GM23248 (cell line): ENCODE measurements at regions not wholly inside any gene's neighbourhood (a gene's known extent, or its start where the extent isn't known, plus 50 kb on each side); places are given as distances from the start of the nearest gene placed in this dataset.

Experiments
- DNase-seq: peaks from one replicate; pipeline ENCODE4 v3.0.0-alpha.2; 2015
- H2AFZ ChIP-seq: fragments of 200-600 bp; sonication (generic); 2 replicates; pipeline ENCODE4 v1.6.1; 2016; ENCODE audit warnings: antibody characterized with exemption
- H3F3A ChIP-seq: fragments of 200-600 bp; sonication (generic); 2 replicates; pipeline ENCODE4 v1.6.1; 2016; ENCODE audit warnings: mild to moderate bottlenecking, antibody characterized with exemption, mixed run types; ENCODE audit not compliant: insufficient read depth
- H3K27ac ChIP-seq: fragments of 200-600 bp; sonication (generic); 2 replicates; pipeline ENCODE4 v1.5.1; 2016; ENCODE audit warnings: mild to moderate bottlenecking
- H3K27me3 ChIP-seq: fragments of 200-600 bp; sonication (generic); replicated peaks from 2 replicates; pipeline ENCODE4 v1.6.1; 2016; ENCODE audit warnings: mild to moderate bottlenecking; ENCODE audit not compliant: insufficient read depth
- H3K36me3 ChIP-seq: fragments of 200-600 bp; sonication (generic); 2 replicates; pipeline ENCODE4 v1.6.1; 2016; ENCODE audit warnings: low read depth, mild to moderate bottlenecking
- H3K4me1 ChIP-seq: fragments of 200-600 bp; sonication (generic); 2 replicates; pipeline ENCODE4 v1.6.1; 2016; ENCODE audit warnings: mild to moderate bottlenecking; ENCODE audit not compliant: insufficient read depth
- H3K4me2 ChIP-seq: fragments of 200-600 bp; sonication (generic); one replicate; pipeline ENCODE4 v1.6.1; 2016; ENCODE audit warnings: mild to moderate bottlenecking; ENCODE audit not compliant: unreplicated experiment
- H3K4me3 ChIP-seq: fragments of 200-600 bp; sonication (generic); 2 replicates; pipeline ENCODE4 v1.5.1; 2016; ENCODE audit warnings: mild to moderate bottlenecking
- H3K79me2 ChIP-seq: fragments of 200-600 bp; sonication (generic); 2 replicates; pipeline ENCODE4 v1.6.1; 2016; ENCODE audit warnings: mild to moderate bottlenecking; ENCODE audit not compliant: insufficient read depth
- H3K9ac ChIP-seq: fragments of 200-600 bp; sonication (generic); 2 replicates; pipeline ENCODE4 v1.6.1; 2016; ENCODE audit warnings: mild to moderate bottlenecking
- H3K9me2 ChIP-seq: fragments of 200-600 bp; sonication (generic); 2 replicates; pipeline ENCODE4 v1.6.1; 2016; ENCODE audit warnings: mixed run types, mild to moderate bottlenecking, moderate library complexity; ENCODE audit not compliant: insufficient read depth
- H3K9me3 ChIP-seq: fragments of 200-600 bp; sonication (generic); one replicate; pipeline ENCODE4 v1.6.1; 2017; ENCODE audit warnings: low read depth
- H4K20me1 ChIP-seq: fragments of 200-600 bp; sonication (generic); 2 replicates; pipeline ENCODE4 v1.6.0; 2016; ENCODE audit not compliant: insufficient read depth
- EZH2 ChIP-seq: fragments of 200-600 bp; sonication (generic); IDR thresholded peaks from 2 replicates; pipeline ENCODE4 v1.6.1; 2018; ENCODE audit warnings: antibody characterized with exemption, mild to moderate bottlenecking; ENCODE audit not compliant: insufficient read depth, poor library complexity, severe bottlenecking
- EZH2phosphoT487 ChIP-seq: fragments of 200-600 bp; sonication (generic); IDR thresholded peaks from 2 replicates; pipeline ENCODE4 v1.6.1; 2018; ENCODE audit warnings: antibody characterized with exemption, moderate library complexity, mild to moderate bottlenecking, low read depth; ENCODE audit not compliant: insufficient read depth
- WGBS, 2 experiments: methylation state at CpG; one replicate each; pipeline ENCODE4 v1.1.6; 2015 to 2017; ENCODE audit warnings: low lambda C conversion rate in 2 of 2, low coverage in 1 of 2; ENCODE audit errors: missing lambda C conversion rate in 2 of 2; 5-methylcytosine and 5-hydroxymethylcytosine counted together
- in situ Hi-C: fragments of 300-500 bp; cut with MboI; formaldehyde crosslinking; loops from 2 replicates; pipeline ENCODE4 v1.15.0; 2020

DNA sequence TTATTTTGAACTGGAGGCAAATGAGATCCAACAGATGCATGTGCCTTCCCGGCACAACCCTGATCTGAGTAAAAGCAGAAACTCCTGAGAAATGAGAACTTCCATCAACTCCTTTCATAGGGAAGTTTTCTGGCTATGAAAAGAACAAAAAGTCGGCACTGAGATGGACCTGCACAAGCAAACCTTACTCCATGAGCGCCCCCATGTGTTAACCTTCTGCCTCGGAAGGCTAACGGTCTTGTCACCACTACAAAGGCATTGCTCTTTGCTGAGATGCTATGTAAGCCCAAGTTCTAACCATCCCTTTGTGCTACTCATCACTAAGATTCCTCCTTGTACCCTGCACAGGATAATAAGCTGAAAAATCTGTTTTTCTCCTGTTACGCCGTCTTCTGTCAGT, 57.3 kb upstream of the SULT1C3 start:
- H3K9me2 ChIP-seq = no peaks in the 10 kb centered on the region
- no peaks in the 10 kb centered on the region for H4K20me1 ChIP-seq
- in situ Hi-C loops = no loop called here
- peaks cover 6% of the 10 kb centered on the region; the same call in 1 of the 2 replicates for H3K27me3 ChIP-seq
- H3K9ac ChIP-seq = no peak overlapping the region
- no peak overlapping the region for H3K4me2 ChIP-seq
- H3K4me1 ChIP-seq = no peaks in the 10 kb centered on the region
- H3K79me2 ChIP-seq = no peaks in the 10 kb centered on the region
- no peak overlapping the region for H3K27ac ChIP-seq
- no peaks in the 10 kb centered on the region for H3K36me3 ChIP-seq
- H2AFZ ChIP-seq = no peak overlapping the region
- no peak for TF ChIP-seq EZH2phosphoT487
- TF ChIP-seq EZH2 = no peak
- H3K4me3 ChIP-seq = no peak overlapping the region
- peaks cover 3% of the 10 kb centered on the region for H3K9me3 ChIP-seq
- peak; percentile 27 for DNase-seq
- no peaks in the 10 kb centered on the region for H3F3A ChIP-seq
- WGBS, 2 experiments = 40 to 47% methylated on average over 7 of the region's 7 CpGs

DNA sequence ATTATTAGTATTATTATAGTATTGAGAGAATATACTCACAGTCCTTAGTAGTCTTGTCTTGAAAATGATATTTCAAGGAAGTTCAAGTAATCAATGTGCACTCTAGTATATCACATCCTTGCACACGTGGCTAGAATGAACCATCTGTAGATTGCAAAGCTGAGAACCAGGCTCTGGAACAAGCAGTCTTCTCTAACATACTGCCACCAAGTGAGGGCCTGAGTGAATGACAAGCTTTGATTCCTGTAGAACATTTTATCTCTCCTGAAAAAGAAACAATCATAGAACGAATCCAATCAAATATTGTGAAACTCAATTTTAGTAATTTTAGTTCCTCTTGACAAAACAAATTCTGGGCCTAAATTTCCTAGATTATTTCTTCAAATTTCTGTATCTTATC, 55.3 kb upstream of the SULT1C3 start:
- Histone ChIP-seq H3K27ac (no peak overlapping the region), H4K20me1 (no peaks in the 10 kb centered on the region), H3K9me3 (peaks cover 3% of the 10 kb centered on the region), H3K4me3 (no peak overlapping the region), H2AFZ (no peak overlapping the region), H3K27me3 (peaks cover 6% of the 10 kb centered on the region; the same call in 1 of the 2 replicates), H3K9ac (no peak overlapping the region), H3K4me1 (peaks cover 5% of the 10 kb centered on the region; the same call in 1 of the 2 replicates), H3K36me3 (no peaks in the 10 kb centered on the region), H3K79me2 (no peaks in the 10 kb centered on the region), H3K9me2 (no peaks in the 10 kb centered on the region), H3F3A (no peaks in the 10 kb centered on the region), H3K4me2 (no peak overlapping the region)
- WGBS, 2 experiments = 8% methylated on average over 2 of the region's 2 CpGs
- peak; percentile 55 for DNase-seq
- in situ Hi-C loops = no loop called here
- TF ChIP-seq EZH2phosphoT487 = no peak
- no peak for TF ChIP-seq EZH2

DNA sequence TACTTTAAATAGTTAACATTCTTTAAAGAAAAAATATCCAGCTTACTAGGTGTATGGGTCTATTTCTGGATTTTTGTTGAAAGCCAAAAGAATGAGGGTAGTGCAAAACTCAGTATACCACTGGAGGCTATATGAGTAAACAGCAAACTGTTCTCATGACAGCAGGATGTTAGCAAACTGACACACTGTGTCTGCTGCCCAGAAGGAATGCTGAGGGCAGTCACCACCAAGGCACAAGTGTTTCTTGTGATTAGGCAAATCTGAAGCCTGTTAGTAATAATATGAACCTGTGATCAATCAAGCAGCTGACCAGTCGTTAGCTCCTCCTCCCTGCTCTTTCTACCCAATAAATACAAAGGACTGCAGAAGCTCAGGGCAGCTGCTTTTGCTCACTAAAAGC, 50.5 kb upstream of the SULT1C3 start:
- Histone ChIP-seq H3K9me2 (no peaks in the 10 kb centered on the region), H2AFZ (0 out of 2 replicates have a peak overlapping the region, but pooled peaks have one; percentile 30), H3K79me2 (no peaks in the 10 kb centered on the region), H3K9me3 (peaks cover 3% of the 10 kb centered on the region), H3K4me3 (no peak overlapping the region), H3K4me1 (peaks cover 9% of the 10 kb centered on the region; the same call in 1 of the 2 replicates), H4K20me1 (no peaks in the 10 kb centered on the region), H3F3A (no peaks in the 10 kb centered on the region), H3K9ac (no peak overlapping the region), H3K27me3 (0 out of 2 replicates have a peak, but pooled peaks cover 6% of the 10 kb centered on the region), H3K27ac (no peak overlapping the region), H3K36me3 (no peaks in the 10 kb centered on the region), H3K4me2 (no peak overlapping the region)
- DNase-seq = peak; percentile 67
- no peak for TF ChIP-seq EZH2phosphoT487
- no peak for TF ChIP-seq EZH2
- WGBS, 2 experiments = 0 to 4% methylated on average over 1 of the region's 1 CpG
- in situ Hi-C loops = no loop called here
